ENCODE measurements at regions not wholly inside any gene's neighbourhood (a gene's known extent, or its start where the extent isn't known, plus 50 kb on each side); places are given as distances from the start of the nearest gene placed in this dataset.

- no peak for TF ChIP-seq CTCF (IDR thresholded peaks at IDR 0.05; ENCODE audit: insufficient read depth, low read length, poor library complexity, severe bottlenecking)
- no peak for TF ChIP-seq EZH2phosphoT487 (conservative IDR thresholded peaks at IDR 0.05; ENCODE audit: low read length)
Measured at GRCh38 chr18:6564950-6565814, 150.5 kb upstream of the L3MBTL4 start.

Data from SU-DHL-6 (cell line).